ENCODE measurements at regions not wholly inside any gene's neighbourhood (a gene's known extent, or its start where the extent isn't known, plus 50 kb on each side); places are given as distances from the start of the nearest gene placed in this dataset.

GRCh38 chrX:82626978-82627377, 881.1 kb upstream of the POU3F4 start:
- TF ChIP-seq CTCF (conservative IDR thresholded peaks at IDR 0.05) (no peak), ZFX (IDR thresholded peaks at IDR 0.05) (no peak)
